Hepatic stellate cell (primary cell): ENCODE measurements at regions not wholly inside any gene's neighbourhood (a gene's known extent, or its start where the extent isn't known, plus 50 kb on each side); places are given as distances from the start of the nearest gene placed in this dataset.

Source experiments
- DNase-seq: peaks from one replicate; pipeline ENCODE4 v3.0.0; 2011; ENCODE audit warnings: low spot score

- DNase-seq: no peak
Measured at GRCh38 chr1:209276321-209276720, 307.2 kb upstream of the CAMK1G start.

GRCh38 chr1:209277662-209278061 is 305.9 kb upstream of the CAMK1G start:
- no peak for DNase-seq

- no peak for DNase-seq
Measured at GRCh38 chr1:209291715-209292114, 291.8 kb upstream of the CAMK1G start.

DNA sequence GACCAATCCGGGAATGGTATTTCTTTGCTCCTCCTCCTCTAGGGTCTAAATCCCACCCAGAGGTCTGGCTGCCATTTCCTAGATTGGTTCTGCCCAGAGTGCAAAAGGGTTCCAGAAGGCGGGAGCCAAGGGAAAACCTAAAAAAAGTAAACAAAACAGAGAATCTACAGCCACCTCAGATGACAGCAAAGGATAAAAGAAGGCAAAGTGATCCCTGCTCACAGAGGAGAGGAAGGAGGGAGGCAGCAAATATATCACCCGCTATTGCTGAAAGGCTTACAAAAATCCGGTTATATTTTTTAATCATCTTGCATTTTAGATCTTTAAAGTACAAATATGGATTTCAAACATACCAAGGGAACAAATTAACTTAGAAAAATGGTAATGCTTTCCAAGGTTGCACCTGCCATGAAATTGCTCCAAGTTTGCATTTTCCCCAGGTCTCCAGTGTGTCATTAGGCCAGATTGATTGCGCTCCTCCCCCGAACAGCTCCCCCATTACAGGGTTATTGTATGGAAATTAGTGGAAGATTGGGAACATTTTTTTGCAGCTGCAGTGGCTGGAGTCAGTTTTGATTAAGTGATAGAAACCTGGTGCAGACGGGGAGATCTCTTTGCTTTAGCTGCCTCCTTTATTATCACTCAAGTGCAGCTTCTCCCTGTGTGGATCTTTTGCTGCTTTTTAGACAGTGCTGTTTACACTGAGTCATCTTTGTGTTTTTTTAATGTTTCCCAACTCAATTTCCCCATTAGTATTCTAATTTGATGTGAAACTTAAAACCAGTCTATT is 280.5 kb upstream of the CAMK1G start:
- no peak for DNase-seq

GRCh38 chr1:209304166-209304565 is 279.3 kb upstream of the CAMK1G start:
- DNase-seq: no peak

GRCh38 chr1:209305221-209305954 is 278.1 kb upstream of the CAMK1G start:
- no peak for DNase-seq

GRCh38 chr1:209307846-209308245 is 275.7 kb upstream of the CAMK1G start:
- DNase-seq: no peak

- no peak for DNase-seq
Measured at GRCh38 chr1:209309198-209309597, 274.3 kb upstream of the CAMK1G start.

DNA sequence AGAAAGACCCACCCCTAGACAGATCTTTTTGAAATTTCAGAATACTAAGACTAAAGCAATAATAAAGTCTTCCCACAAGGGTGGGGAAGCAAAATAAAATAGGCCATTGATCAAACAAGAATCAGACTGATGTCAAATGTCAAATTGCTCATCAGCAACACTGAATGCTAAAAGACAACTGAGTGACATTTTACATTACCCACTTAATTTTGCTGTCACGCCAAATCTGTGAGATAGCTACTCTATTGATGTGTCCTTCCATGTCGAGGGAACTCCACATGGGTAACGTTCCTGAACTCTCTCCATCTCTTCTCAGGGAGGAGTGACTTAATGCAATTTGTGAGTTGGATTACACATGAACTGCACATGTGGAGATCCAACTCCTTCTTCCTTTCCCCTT is 271.7 kb upstream of the CAMK1G start:
- no peak for DNase-seq

- DNase-seq: no peak
Measured at GRCh38 chr1:209316929-209317328, 266.6 kb upstream of the CAMK1G start.

GRCh38 chr1:209318181-209319056 is 265.1 kb upstream of the CAMK1G start:
- no peak for DNase-seq

DNA sequence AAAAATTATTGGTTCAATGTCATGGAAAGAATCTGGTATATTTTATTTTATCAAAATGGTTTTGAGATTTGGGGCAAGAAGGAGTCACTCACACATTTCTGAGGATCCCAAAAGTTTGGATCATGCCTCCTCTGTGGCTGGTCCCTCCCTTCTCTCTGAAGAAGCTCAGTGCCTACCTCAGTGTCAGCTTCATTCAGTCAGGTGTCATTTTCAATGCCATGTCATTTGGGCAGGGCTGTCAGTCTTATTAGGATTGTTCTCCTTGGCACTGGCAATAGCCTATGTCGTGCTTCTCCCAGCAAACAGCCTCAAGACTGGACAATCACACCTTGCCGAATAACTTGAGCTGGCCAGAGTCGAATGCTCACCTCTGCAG is 264.5 kb upstream of the CAMK1G start:
- no peak for DNase-seq

GRCh38 chr1:209319549-209319948 is 264.0 kb upstream of the CAMK1G start:
- DNase-seq: no peak

GRCh38 chr1:209323743-209324142 is 259.8 kb upstream of the CAMK1G start:
- DNase-seq: no peak

DNA sequence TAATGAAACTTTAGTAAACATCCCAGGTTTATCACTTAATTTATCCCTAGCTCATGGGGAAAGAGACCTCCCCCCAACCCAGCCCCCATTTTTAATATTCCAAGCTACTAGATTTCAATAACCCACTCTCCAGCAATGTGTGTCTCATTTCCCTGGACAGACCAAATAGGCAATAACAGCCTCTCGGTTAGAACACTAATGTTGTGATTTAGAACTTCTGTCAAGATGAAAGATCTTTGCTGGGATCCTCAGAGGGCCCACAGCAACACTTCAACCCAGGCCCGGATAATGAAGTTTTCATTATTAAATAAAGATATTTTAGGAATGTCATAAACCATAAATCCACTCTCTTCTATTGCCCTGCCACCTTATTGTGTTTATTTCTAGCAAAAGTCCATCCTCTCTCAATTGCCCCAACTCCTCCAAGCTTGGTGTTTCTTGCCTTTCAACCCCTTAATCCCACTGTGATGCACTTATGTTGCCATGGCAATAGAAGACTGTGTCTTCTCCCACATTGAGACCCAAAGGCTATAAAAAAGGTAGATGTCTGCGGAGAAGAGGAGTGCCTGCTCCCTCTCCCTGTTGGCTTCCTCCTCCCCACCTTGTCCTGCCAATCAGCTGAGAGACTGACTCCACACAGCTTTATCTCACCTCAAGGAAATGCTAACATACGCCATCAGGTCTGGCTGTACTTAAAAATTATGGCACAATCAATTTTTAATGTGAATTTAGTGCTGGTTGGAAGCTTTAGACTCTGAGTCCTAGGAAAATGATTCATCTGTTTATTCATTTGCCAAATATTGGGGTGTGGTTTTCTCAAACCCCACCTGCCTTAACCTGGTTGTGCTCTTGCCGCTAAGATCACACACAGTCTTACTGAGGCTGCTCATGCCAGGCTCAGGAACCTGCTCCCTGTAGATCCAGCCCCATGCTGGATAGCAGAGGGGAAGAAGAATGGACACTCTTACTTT is 258.3 kb upstream of the CAMK1G start:
- no peak for DNase-seq

DNA sequence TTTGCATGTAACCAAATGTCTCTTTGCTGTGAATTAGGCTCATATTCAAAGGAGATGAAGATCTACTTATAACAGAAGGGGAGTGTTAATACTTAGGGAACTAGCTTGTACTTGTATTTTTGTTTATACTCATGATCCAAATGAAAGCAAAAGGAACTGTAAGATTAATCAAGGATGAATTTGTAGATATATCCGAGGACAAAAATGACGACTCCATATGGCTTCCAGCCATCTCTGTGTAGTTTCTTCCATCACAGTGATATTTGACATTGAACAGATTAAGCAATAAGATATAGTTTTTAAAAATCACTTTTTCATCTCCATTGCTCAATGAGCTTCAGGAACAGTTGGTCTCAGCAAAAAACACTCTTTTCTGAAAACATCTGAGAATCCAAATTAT is 257.4 kb upstream of the CAMK1G start:
- no peak for DNase-seq

DNA sequence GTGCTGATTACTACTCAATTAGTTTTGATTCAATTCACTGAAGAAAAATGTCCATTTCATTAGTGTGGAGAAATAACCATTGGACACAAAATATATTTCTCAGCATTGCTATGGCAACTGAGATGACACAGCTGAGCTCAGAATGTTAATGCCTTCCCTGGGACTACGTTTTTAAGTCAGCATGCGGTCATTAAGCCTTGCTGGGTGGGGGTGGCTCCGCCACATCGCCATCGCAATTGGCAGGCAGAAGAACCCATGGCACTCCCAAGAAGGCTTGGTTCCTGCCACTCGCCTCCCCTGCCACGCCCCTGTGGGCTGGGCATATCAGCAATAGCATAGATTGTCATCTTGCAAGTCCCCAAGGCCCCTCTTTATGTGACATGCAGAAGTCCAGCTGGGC is 256.7 kb upstream of the CAMK1G start:
- no peak for DNase-seq

DNA sequence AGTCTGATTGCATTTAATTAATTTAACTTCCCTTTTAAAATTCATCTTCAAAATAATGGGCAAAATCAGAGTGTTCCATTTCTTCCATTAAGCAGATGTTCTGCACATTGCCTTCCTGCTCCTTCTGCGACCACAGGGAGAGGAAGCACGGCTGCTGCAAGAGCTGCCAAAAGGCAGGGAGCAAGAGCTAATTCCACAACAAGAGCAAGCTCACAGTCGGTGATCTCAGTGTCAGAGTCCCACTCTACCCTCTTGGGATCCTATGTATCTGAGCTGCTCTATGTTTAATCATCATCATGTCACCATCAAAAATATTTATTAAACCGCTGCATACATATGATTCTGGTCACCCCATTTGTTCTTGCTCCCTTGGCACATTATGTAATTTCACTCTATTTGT is 255.3 kb upstream of the CAMK1G start:
- no peak for DNase-seq

DNA sequence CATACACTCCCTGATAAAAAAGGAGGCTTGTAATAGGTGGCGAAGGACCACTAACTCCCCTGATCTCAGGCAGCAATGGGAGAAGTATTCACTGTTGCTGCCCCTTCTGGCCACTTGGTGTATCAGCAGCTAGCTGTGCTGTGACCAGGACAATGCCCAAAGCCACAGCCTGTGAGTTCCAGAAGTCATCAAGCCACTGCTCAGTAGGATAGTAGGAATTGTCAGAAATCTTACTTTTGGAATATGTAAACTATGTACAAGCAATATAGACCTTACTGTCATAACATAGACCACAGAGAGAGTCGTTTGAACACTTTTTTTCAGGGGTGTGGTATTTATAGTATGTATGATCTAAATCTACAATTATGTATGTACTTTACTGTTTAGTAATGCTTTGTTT is 248.3 kb upstream of the CAMK1G start:
- DNase-seq: peak; percentile 23

DNA sequence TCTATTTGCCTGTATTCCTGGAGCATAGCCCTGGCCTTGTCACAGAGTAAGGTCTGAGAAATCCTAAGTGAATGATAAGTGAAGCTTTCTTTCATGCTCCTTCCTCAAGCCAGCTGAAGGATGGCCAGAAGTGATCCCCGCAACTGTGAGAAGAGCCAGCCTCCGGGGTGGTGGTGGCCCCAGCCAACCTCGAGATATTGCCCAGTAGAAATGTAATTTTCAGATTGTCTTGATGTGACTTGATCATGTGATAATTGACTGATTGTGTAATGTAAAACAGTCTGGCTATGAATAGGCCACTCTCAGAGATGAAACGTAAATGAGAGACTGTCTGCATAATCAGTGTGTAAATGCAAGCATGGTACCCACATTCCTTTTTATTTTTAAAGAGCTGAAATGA is 242.4 kb upstream of the CAMK1G start:
- no peak for DNase-seq

DNA sequence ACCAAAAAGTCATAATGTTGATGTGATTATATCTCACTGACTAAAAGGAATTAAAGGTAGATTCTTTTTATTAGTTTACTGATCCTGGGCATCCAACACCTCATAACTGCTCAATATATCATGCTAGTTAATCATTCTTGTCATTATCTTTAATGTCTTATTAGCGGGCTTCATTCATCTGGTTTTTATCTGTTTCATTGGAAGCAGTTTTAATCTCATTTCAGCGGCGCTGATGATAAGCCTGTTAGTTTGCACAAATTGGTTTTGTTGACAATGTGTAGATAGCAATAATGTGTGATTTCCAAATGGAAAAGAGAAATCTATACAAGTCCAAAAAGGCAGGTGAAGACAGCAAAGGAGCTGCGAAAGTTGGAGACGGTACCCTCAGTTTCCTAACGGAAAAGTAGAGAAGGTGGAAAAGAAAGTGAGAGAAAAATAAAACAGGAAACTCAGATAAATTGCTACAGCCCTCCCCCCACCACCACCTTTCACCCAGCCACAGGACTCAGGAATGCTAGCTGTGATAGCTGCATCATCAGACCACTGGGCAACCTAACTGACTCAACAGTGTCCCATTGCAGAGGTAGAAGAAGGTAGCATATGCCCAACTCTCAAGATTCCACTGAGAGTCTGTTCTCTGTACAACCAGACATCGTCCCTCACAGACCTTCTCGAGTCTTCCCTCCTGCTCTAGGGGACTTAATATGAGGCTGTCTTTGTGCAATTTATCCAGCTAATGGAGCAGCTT is 241.7 kb upstream of the CAMK1G start:
- DNase-seq: no peak
